Smooth muscle cell (in vitro differentiated cells): ENCODE measurements at regions not wholly inside any gene's neighbourhood (a gene's known extent, or its start where the extent isn't known, plus 50 kb on each side); places are given as distances from the start of the nearest gene placed in this dataset.

Experiments
- DNase-seq: peaks from one replicate; lab custom pipeline; 2025; ENCODE audit not compliant: unreplicated experiment; lab: John Stamatoyannopoulos, UW
- H2AFZ ChIP-seq: fragments of 200-600 bp; sonication (generic); 2 replicates; pipeline ENCODE4 v1.6.0; 2016; ENCODE audit warnings: antibody characterized with exemption, low read depth, mild to moderate bottlenecking
- H3F3A ChIP-seq: fragments of 200-600 bp; sonication (generic); 2 replicates; pipeline ENCODE4 v1.6.0; 2017; ENCODE audit warnings: antibody characterized with exemption, low read depth
- H3K27ac ChIP-seq: fragments of 200-600 bp; sonication (generic); 2 replicates; pipeline ENCODE4 v1.5.1; 2016; ENCODE audit warnings: low read depth, mild to moderate bottlenecking
- H3K27me3 ChIP-seq: fragments of 200-600 bp; sonication (generic); 2 replicates; pipeline ENCODE4 v1.6.1; 2016; ENCODE audit warnings: low read depth, mild to moderate bottlenecking
- H3K36me3 ChIP-seq: fragments of 200-600 bp; sonication (generic); 2 replicates; pipeline ENCODE4 v1.5.1; 2016; ENCODE audit warnings: low read depth
- H3K4me1 ChIP-seq: fragments of 200-600 bp; sonication (generic); 2 replicates; pipeline ENCODE4 v1.5.1; 2016; ENCODE audit warnings: low read depth
- H3K4me2 ChIP-seq: fragments of 200-600 bp; sonication (generic); 2 replicates; pipeline ENCODE4 v1.6.0; 2016; ENCODE audit warnings: mild to moderate bottlenecking
- H3K4me3 ChIP-seq: fragments of 200-600 bp; sonication (generic); 2 replicates; pipeline ENCODE4 v1.5.1; 2016; ENCODE audit warnings: mild to moderate bottlenecking
- H3K79me2 ChIP-seq: fragments of 200-600 bp; sonication (generic); 2 replicates; pipeline ENCODE4 v1.6.0; 2016; ENCODE audit warnings: low read depth, mild to moderate bottlenecking
- H3K9ac ChIP-seq: fragments of 200-600 bp; sonication (generic); 2 replicates; pipeline ENCODE4 v1.6.0; 2016; ENCODE audit warnings: low read depth
- H3K9me3 ChIP-seq: fragments of 200-600 bp; sonication (generic); replicated peaks from 2 replicates; pipeline ENCODE4 v1.5.1; 2016; ENCODE audit warnings: low read depth
- H4K20me1 ChIP-seq: fragments of 200-600 bp; sonication (generic); 2 replicates; pipeline ENCODE4 v1.6.0; 2016; ENCODE audit warnings: low read depth
- WGBS: methylation state at CpG from one replicate; pipeline ENCODE4 v1.1.7; 2016; ENCODE audit warnings: low lambda C conversion rate; 5-methylcytosine and 5-hydroxymethylcytosine counted together
- TF ChIP-seq, protein P1 (sequence below): fragments of 200-600 bp; sonication (generic); IDR thresholded peaks from 2 replicates; pipeline ENCODE4 v1.5.1; 2017; ENCODE audit warnings: borderline replicate concordance, mild to moderate bottlenecking, antibody characterized with exemption; ENCODE audit not compliant: insufficient read depth, poor library complexity, severe bottlenecking

DNA sequence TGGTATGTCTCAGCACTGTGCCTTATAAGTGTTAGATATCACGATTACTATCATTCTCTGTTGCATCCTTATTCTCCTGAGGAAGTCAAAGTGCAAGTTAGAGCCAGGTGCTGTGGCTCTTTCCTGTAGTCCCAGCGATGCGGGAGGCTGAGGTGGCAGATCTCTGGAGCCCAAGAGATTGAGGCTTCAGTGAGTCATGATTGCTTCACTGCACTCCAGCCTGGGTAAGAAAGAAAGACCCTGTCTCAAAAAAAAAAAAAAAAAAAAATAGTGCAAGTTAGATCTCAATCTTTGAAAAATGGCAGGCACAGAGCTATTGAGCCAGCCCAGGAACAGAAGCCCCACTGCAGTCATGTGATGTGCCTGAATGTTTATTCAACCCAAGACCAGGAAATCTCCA lies 147.8 kb upstream of the POGK start:
- Histone ChIP-seq H3K9me3 (no peaks in the 10 kb centered on the region), H2AFZ (no peak overlapping the region), H3K9ac (no peak overlapping the region), H3F3A (no peaks in the 10 kb centered on the region), H3K27ac (no peak overlapping the region), H3K79me2 (no peaks in the 10 kb centered on the region), H3K4me3 (no peak overlapping the region), H3K4me1 (no peaks in the 10 kb centered on the region), H3K36me3 (no peaks in the 10 kb centered on the region), H3K27me3 (no peaks in the 10 kb centered on the region), H3K4me2 (no peak overlapping the region), H4K20me1 (no peaks in the 10 kb centered on the region)
- WGBS: 75% methylated on average over 3 of the region's 3 CpGs
- DNase-seq: no peak
- TF ChIP-seq, protein P1, sequence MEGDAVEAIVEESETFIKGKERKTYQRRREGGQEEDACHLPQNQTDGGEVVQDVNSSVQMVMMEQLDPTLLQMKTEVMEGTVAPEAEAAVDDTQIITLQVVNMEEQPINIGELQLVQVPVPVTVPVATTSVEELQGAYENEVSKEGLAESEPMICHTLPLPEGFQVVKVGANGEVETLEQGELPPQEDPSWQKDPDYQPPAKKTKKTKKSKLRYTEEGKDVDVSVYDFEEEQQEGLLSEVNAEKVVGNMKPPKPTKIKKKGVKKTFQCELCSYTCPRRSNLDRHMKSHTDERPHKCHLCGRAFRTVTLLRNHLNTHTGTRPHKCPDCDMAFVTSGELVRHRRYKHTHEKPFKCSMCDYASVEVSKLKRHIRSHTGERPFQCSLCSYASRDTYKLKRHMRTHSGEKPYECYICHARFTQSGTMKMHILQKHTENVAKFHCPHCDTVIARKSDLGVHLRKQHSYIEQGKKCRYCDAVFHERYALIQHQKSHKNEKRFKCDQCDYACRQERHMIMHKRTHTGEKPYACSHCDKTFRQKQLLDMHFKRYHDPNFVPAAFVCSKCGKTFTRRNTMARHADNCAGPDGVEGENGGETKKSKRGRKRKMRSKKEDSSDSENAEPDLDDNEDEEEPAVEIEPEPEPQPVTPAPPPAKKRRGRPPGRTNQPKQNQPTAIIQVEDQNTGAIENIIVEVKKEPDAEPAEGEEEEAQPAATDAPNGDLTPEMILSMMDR: no peak

DNA sequence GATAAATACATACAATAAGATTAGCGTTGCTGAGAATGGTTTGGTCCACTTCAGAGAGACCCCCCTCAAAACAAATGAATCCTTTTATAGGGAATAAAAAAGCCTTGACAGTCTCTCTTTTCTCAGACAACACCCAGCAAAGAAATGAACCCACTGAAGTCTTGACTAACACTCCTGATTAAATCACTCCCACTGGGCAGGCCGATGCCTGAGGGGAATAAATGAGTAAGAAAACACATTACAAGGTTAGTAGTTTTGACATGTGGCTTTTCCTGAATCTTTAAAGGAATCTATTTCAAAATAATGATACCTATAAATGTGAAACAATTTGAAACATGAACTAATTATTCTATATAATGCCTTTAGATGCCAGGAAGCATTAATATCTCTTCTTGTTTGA lies 146.9 kb upstream of the POGK start:
- no peaks in the 10 kb centered on the region for H3K27me3 ChIP-seq
- DNase-seq: no peak
- no peaks in the 10 kb centered on the region for H3K4me1 ChIP-seq
- H4K20me1 ChIP-seq: no peaks in the 10 kb centered on the region
- H3K4me2 ChIP-seq: no peak overlapping the region
- H3K27ac ChIP-seq: no peak overlapping the region
- H2AFZ ChIP-seq: no peak overlapping the region
- TF ChIP-seq, protein P1: no peak
- H3K9me3 ChIP-seq: no peaks in the 10 kb centered on the region
- 84% methylated on average over 2 of the region's 2 CpGs for WGBS
- H3K79me2 ChIP-seq: no peaks in the 10 kb centered on the region
- no peak overlapping the region for H3K4me3 ChIP-seq
- H3K36me3 ChIP-seq: no peaks in the 10 kb centered on the region
- no peaks in the 10 kb centered on the region for H3F3A ChIP-seq
- no peak overlapping the region for H3K9ac ChIP-seq

DNA sequence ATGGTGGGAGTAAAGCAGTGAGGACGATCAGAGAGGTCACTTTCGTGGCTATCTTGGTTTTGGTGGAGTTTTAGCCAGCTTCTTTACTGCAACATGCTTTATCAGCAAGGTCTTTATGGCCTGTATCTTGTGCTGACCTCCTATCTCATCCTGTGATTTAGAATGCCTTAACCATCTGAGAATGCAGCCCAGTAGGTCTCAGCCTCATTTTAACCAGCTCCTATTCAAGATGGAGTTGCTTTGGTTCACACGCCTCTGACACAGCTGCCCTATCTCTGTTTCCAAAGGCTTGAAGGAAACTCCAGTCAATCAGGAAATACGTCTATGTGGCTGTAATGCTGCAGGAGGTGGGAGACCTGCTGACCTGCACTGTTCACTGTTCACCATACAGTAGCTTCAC lies 146.1 kb upstream of the POGK start:
- Histone ChIP-seq H3K27ac (no peak overlapping the region), H4K20me1 (no peaks in the 10 kb centered on the region), H2AFZ (no peak overlapping the region), H3K4me1 (no peaks in the 10 kb centered on the region), H3K36me3 (no peaks in the 10 kb centered on the region), H3K4me3 (no peak overlapping the region), H3F3A (no peaks in the 10 kb centered on the region), H3K9me3 (no peaks in the 10 kb centered on the region), H3K9ac (no peak overlapping the region), H3K4me2 (no peak overlapping the region), H3K27me3 (no peaks in the 10 kb centered on the region), H3K79me2 (no peaks in the 10 kb centered on the region)
- no peak for DNase-seq
- TF ChIP-seq, protein P1: no peak
- WGBS: 81% methylated on average over 4 of the region's 4 CpGs

DNA sequence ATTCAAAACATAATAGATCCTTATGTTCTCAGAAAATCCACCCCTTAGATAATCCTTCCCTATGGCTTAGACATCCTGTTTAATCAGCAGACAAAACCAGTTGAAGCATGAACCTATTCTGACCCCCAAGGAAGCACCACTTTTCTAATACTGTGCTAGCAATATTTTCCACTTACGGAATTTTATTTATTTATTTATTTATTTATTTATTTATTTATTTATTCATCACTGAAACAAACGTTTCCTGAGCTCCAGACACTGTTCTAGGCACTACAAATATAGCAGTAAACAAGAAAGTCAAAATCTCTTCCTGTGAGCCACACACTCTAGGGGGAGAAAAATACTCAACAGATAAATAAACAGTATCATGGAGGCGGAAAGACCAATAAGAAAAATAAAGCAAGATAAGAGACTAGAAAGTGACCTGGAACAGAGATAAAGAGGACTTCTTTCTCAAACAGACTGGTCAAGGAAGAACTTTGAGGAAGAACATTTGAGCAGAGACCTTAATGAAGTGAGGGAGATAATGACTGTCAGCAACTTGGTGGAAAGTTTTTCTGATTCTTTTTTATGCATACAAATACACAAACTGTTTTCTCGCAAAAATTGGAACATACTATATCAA lies 145.5 kb upstream of the POGK start:
- Histone ChIP-seq H3K27me3 (no peaks in the 10 kb centered on the region), H4K20me1 (no peaks in the 10 kb centered on the region), H3K27ac (no peak overlapping the region), H3K9ac (no peak overlapping the region), H3K79me2 (no peaks in the 10 kb centered on the region), H3F3A (no peaks in the 10 kb centered on the region), H3K36me3 (no peaks in the 10 kb centered on the region), H3K4me1 (no peaks in the 10 kb centered on the region), H3K9me3 (no peaks in the 10 kb centered on the region), H3K4me3 (no peak overlapping the region), H3K4me2 (no peak overlapping the region), H2AFZ (no peak overlapping the region)
- TF ChIP-seq, protein P1: no peak
- DNase-seq: no peak
- 71% methylated on average over 4 of the region's 4 CpGs for WGBS
